Putamen (tissue), 1 donor: ENCODE measurements at regions not wholly inside any gene's neighbourhood (a gene's known extent, or its start where the extent isn't known, plus 50 kb on each side); places are given as distances from the start of the nearest gene placed in this dataset.

ENCODE experiments used
- DNase-seq: peaks from one replicate; pipeline ENCODE4 v3.0.0-alpha.2; 2016; ENCODE audit warnings: low spot score

- DNase-seq, result no peak
These were observed 231.7 kb upstream of the CDH12 start for GRCh38 chr5:23084815-23085214.

GRCh38 chr5:23072179-23072578 lies 219.0 kb upstream of the CDH12 start:
- no peak for DNase-seq

- no peak for DNase-seq
These were observed 218.5 kb upstream of the CDH12 start for GRCh38 chr5:23071682-23072081.

GRCh38 chr5:23064710-23065109 lies 211.6 kb upstream of the CDH12 start:
- no peak for DNase-seq

GRCh38 chr5:23053846-23054245 lies 200.7 kb upstream of the CDH12 start:
- DNase-seq, result no peak

GRCh38 chr5:23042226-23042625 lies 189.1 kb upstream of the CDH12 start:
- DNase-seq, result no peak

GRCh38 chr5:23035555-23036090 lies 182.5 kb upstream of the CDH12 start:
- no peak for DNase-seq

GRCh38 chr5:23033864-23034263 lies 180.7 kb upstream of the CDH12 start:
- DNase-seq, result no peak

GRCh38 chr5:23029290-23029689 lies 176.1 kb upstream of the CDH12 start:
- no peak for DNase-seq

GRCh38 chr5:23028445-23029021 lies 175.4 kb upstream of the CDH12 start:
- no peak for DNase-seq

GRCh38 chr5:23027830-23028229 lies 174.7 kb upstream of the CDH12 start:
- no peak for DNase-seq

- no peak for DNase-seq
These were observed 174.2 kb upstream of the CDH12 start for GRCh38 chr5:23027331-23027730.

- no peak for DNase-seq
These were observed 173.4 kb upstream of the CDH12 start for GRCh38 chr5:23026252-23027170.

- DNase-seq, result no peak
These were observed 172.6 kb upstream of the CDH12 start for GRCh38 chr5:23025629-23026233.

- no peak for DNase-seq
These were observed 171.3 kb upstream of the CDH12 start for GRCh38 chr5:23024470-23024869.

GRCh38 chr5:23014825-23015224 lies 161.7 kb upstream of the CDH12 start:
- DNase-seq, result no peak

GRCh38 chr5:23014266-23014665 lies 161.1 kb upstream of the CDH12 start:
- DNase-seq, result no peak

- DNase-seq, result no peak
These were observed 160.4 kb upstream of the CDH12 start for GRCh38 chr5:23013395-23013998.

- DNase-seq, result no peak
These were observed 159.7 kb upstream of the CDH12 start for GRCh38 chr5:23012842-23013241.

- no peak for DNase-seq
These were observed 154.6 kb upstream of the CDH12 start for GRCh38 chr5:23007762-23008161.

- no peak for DNase-seq
These were observed 154.1 kb upstream of the CDH12 start for GRCh38 chr5:23007236-23007635.

- DNase-seq, result no peak
These were observed 148.0 kb upstream of the CDH12 start for GRCh38 chr5:23001120-23001519.
